SK-N-SH treated with all-trans-retinoic acid at 6 μM for 48 hours (cell line): ENCODE measurements at regions not wholly inside any gene's neighbourhood (a gene's known extent, or its start where the extent isn't known, plus 50 kb on each side); places are given as distances from the start of the nearest gene placed in this dataset.

Experiments used
- ATAC-seq: fragments of 200-7000 bp; cut with Tn5 transposase; 3 replicates; pipeline ENCODE4 v1.9.1; 2020; ENCODE audit warnings: mild to moderate bottlenecking, moderate library complexity
- BACH2 ChIP-seq: fragments of 250-450 bp; sonication (Bioruptor Pico); IDR thresholded peaks from 2 replicates; pipeline ENCODE4 v1.9.0; 2021; ENCODE audit warnings: mild to moderate bottlenecking, borderline replicate concordance
- CSDC2 ChIP-seq: fragments of 250-450 bp; sonication (Bioruptor Pico); IDR thresholded peaks from 2 replicates; pipeline ENCODE4 v1.5.0; 2020; ENCODE audit warnings: mild to moderate bottlenecking, moderate library complexity
- ESRRG ChIP-seq: fragments of 250-450 bp; sonication (Bioruptor Pico); IDR thresholded peaks from 2 replicates; pipeline ENCODE4 v1.6.1; 2021; ENCODE audit warnings: mild to moderate bottlenecking
- ISL1 ChIP-seq: fragments of 250-450 bp; sonication (Bioruptor Pico); IDR thresholded peaks from 2 replicates; pipeline ENCODE4 v2.1.2; 2022; ENCODE audit warnings: mild to moderate bottlenecking, moderate library complexity
- PPARA ChIP-seq: fragments of 250-450 bp; sonication (Bioruptor Pico); IDR thresholded peaks from 2 replicates; pipeline ENCODE4 v1.5.0; 2020; ENCODE audit warnings: mild to moderate bottlenecking, borderline replicate concordance
- RARB ChIP-seq: fragments of 250-450 bp; sonication (Bioruptor Pico); IDR thresholded peaks from 2 replicates; pipeline ENCODE4 v1.8.0; 2021; ENCODE audit warnings: mild to moderate bottlenecking, moderate library complexity
- TCF4 ChIP-seq: fragments of 250-450 bp; sonication (Bioruptor Pico); IDR thresholded peaks from 2 replicates; pipeline ENCODE4 v1.8.0; 2021; ENCODE audit warnings: mild to moderate bottlenecking, moderate library complexity, borderline replicate concordance
- TOX ChIP-seq: fragments of 250-450 bp; sonication (Bioruptor Pico); IDR thresholded peaks from 2 replicates; pipeline ENCODE4 v1.8.0; 2021; ENCODE audit warnings: mild to moderate bottlenecking, moderate library complexity, borderline replicate concordance
- ZC3H10 ChIP-seq: fragments of 250-450 bp; sonication (Bioruptor Pico); IDR thresholded peaks from 2 replicates; pipeline ENCODE4 v1.5.1; 2021; ENCODE audit warnings: mild to moderate bottlenecking, moderate library complexity
- ZFP3 ChIP-seq: fragments of 250-450 bp; sonication (Bioruptor Pico); IDR thresholded peaks from 2 replicates; pipeline ENCODE4 v1.5.0; 2020; ENCODE audit warnings: mild to moderate bottlenecking, moderate library complexity
- ZFP30 ChIP-seq: fragments of 450-650 bp; formaldehyde crosslinking; IDR thresholded peaks from 2 replicates; pipeline ENCODE4 v1.5.0; 2022; ENCODE audit warnings: mild to moderate bottlenecking, moderate library complexity
- ZNF565 ChIP-seq: fragments of 450-650 bp; formaldehyde crosslinking; conservative IDR thresholded peaks from 2 replicates; pipeline ENCODE4 v1.5.0; 2020; ENCODE audit warnings: low read depth, mild to moderate bottlenecking, moderate library complexity
- ZNF8 ChIP-seq: fragments of 450-650 bp; formaldehyde crosslinking; IDR thresholded peaks from 2 replicates; pipeline ENCODE4 v1.5.0; 2020; ENCODE audit warnings: mild to moderate bottlenecking, moderate library complexity
- TF ChIP-seq, protein P1 (sequence below): fragments of 250-450 bp; sonication (Bioruptor Pico); IDR thresholded peaks from 2 replicates; pipeline ENCODE4 v1.5.1; 2021; ENCODE audit warnings: mild to moderate bottlenecking, moderate library complexity
- TF ChIP-seq, protein P2 (sequence below): fragments of 250-450 bp; sonication (Bioruptor Pico); IDR thresholded peaks from 2 replicates; pipeline ENCODE4 v1.5.0; 2020; ENCODE audit warnings: mild to moderate bottlenecking, moderate library complexity
- TF ChIP-seq, protein P3 (sequence below): fragments of 250-450 bp; sonication (Bioruptor Pico); IDR thresholded peaks from 2 replicates; pipeline ENCODE4 v1.8.0; 2021; ENCODE audit warnings: low read depth, mild to moderate bottlenecking, moderate library complexity, borderline replicate concordance
- TF ChIP-seq, protein P4 (sequence below): fragments of 250-450 bp; sonication (Bioruptor Pico); IDR thresholded peaks from 2 replicates; pipeline ENCODE4 v1.8.0; 2020; ENCODE audit warnings: mild to moderate bottlenecking, moderate library complexity, borderline replicate concordance

DNA sequence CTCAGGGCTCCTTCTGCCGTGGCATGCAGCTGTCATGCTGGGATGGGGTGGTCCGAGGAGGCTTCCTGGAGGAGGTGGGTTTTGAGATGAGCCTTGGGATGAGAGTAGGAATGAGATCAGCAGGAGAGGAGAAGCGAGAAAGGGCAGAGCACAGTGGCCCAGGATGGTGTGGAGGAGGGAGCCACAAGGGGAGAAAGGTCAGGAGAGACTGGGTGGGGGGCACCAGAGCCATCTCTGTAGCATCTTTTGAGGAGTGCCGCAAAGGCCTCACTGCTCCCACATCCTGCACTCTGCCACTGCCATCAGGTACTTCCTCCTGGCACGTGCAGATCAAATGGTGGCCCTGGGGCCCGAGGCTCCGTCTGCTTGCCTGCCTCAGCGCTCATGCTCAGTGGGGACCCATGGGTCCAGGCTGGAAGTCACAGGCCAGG is 150.2 kb downstream of the MACROH2A1 start:
- no peak for ATAC-seq
- TF ChIP-seq, protein P1, sequence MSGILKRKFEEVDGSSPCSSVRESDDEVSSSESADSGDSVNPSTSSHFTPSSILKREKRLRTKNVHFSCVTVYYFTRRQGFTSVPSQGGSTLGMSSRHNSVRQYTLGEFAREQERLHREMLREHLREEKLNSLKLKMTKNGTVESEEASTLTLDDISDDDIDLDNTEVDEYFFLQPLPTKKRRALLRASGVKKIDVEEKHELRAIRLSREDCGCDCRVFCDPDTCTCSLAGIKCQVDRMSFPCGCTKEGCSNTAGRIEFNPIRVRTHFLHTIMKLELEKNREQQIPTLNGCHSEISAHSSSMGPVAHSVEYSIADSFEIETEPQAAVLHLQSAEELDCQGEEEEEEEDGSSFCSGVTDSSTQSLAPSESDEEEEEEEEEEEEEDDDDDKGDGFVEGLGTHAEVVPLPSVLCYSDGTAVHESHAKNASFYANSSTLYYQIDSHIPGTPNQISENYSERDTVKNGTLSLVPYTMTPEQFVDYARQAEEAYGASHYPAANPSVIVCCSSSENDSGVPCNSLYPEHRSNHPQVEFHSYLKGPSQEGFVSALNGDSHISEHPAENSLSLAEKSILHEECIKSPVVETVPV (CRISPR knock-in tag) = no peak
- TF ChIP-seq CSDC2 (CRISPR knock-in tag) (no peak), ESRRG (CRISPR knock-in tag) (no peak), ZFP3 (CRISPR knock-in tag) (no peak), ZNF565 (no peak), ZNF8 (no peak), RARB (CRISPR knock-in tag) (no peak), ZFP30 (CRISPR knock-in tag) (no peak), ISL1 (CRISPR knock-in tag) (no peak), TCF4 (CRISPR knock-in tag) (no peak), TOX (no peak), PPARA (CRISPR knock-in tag) (no peak)
- TF ChIP-seq, protein P2, sequence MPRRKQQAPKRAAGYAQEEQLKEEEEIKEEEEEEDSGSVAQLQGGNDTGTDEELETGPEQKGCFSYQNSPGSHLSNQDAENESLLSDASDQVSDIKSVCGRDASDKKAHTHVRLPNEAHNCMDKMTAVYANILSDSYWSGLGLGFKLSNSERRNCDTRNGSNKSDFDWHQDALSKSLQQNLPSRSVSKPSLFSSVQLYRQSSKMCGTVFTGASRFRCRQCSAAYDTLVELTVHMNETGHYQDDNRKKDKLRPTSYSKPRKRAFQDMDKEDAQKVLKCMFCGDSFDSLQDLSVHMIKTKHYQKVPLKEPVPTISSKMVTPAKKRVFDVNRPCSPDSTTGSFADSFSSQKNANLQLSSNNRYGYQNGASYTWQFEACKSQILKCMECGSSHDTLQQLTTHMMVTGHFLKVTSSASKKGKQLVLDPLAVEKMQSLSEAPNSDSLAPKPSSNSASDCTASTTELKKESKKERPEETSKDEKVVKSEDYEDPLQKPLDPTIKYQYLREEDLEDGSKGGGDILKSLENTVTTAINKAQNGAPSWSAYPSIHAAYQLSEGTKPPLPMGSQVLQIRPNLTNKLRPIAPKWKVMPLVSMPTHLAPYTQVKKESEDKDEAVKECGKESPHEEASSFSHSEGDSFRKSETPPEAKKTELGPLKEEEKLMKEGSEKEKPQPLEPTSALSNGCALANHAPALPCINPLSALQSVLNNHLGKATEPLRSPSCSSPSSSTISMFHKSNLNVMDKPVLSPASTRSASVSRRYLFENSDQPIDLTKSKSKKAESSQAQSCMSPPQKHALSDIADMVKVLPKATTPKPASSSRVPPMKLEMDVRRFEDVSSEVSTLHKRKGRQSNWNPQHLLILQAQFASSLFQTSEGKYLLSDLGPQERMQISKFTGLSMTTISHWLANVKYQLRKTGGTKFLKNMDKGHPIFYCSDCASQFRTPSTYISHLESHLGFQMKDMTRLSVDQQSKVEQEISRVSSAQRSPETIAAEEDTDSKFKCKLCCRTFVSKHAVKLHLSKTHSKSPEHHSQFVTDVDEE = no peak
- TF ChIP-seq, protein P3, sequence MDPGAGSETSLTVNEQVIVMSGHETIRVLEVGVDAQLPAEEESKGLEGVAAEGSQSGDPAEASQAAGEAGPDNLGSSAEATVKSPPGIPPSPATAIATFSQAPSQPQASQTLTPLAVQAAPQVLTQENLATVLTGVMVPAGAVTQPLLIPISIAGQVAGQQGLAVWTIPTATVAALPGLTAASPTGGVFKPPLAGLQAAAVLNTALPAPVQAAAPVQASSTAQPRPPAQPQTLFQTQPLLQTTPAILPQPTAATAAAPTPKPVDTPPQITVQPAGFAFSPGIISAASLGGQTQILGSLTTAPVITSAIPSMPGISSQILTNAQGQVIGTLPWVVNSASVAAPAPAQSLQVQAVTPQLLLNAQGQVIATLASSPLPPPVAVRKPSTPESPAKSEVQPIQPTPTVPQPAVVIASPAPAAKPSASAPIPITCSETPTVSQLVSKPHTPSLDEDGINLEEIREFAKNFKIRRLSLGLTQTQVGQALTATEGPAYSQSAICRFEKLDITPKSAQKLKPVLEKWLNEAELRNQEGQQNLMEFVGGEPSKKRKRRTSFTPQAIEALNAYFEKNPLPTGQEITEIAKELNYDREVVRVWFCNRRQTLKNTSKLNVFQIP = no peak

DNA sequence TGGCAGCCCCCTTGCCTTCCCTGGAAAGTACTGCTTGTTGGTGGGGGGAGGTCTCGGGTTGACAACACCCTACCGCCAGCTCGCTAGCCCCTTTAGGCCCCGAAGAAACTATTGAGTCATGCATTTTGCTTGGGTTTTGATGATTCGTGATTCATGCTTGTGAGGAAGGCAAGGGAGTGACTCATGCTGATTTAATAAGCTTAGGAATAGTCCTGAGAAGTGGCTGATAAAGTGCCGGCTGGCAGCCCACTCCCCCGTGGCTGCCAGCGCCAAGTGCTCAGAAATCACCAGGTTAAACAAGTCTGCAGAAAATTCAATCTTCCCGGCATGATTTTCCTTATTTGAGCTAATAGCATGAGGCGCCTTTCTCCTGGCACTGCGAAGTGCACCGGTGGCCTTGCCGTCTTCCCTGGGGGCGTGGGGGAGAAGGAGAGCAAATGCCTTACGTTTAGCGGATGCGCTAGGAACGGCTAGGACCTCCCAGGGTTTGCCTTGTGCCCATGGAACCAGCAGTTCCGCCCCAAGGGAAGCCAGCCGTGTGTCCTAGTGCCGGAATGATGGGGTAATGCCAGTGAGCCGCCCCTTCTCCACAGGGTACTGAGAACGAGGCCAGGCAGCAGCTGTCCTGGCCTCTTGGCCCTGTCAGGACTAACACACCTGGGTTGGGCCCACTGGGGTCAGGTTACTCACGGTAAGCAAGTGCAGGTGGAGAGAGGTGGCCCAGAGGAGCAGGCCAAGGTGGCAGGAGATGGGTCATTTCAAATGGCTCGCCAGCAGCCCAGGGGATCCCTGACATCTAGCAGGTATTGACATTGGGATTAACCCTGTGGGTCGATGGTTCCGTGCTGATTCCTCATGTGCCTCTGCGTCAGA is 151.9 kb downstream of the MACROH2A1 start:
- TF ChIP-seq TCF4 (CRISPR knock-in tag) (no peak), CSDC2 (CRISPR knock-in tag) (no peak), ISL1 (CRISPR knock-in tag) (peak; percentile 65; the same call in 1 of the 2 replicates), ZFP3 (CRISPR knock-in tag) (no peak), ZC3H10 (CRISPR knock-in tag) (peak; percentile 51; the same call in 1 of the 2 replicates), BACH2 (no peak), TOX (0 out of 2 replicates have a peak, but pooled peaks have one; percentile 32), RARB (CRISPR knock-in tag) (no peak)
- TF ChIP-seq, protein P1 (CRISPR knock-in tag) = no peak
- TF ChIP-seq, protein P4, sequence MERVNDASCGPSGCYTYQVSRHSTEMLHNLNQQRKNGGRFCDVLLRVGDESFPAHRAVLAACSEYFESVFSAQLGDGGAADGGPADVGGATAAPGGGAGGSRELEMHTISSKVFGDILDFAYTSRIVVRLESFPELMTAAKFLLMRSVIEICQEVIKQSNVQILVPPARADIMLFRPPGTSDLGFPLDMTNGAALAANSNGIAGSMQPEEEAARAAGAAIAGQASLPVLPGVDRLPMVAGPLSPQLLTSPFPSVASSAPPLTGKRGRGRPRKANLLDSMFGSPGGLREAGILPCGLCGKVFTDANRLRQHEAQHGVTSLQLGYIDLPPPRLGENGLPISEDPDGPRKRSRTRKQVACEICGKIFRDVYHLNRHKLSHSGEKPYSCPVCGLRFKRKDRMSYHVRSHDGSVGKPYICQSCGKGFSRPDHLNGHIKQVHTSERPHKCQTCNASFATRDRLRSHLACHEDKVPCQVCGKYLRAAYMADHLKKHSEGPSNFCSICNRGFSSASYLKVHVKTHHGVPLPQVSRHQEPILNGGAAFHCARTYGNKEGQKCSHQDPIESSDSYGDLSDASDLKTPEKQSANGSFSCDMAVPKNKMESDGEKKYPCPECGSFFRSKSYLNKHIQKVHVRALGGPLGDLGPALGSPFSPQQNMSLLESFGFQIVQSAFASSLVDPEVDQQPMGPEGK (CRISPR knock-in tag) = peak; percentile 65; the same call in 1 of the 2 replicates
- TF ChIP-seq, protein P2 = no peak
- peak; percentile 68 for ATAC-seq
